BJ (cell line): ENCODE measurements at regions not wholly inside any gene's neighbourhood (a gene's known extent, or its start where the extent isn't known, plus 50 kb on each side); places are given as distances from the start of the nearest gene placed in this dataset.

Experiments used
- CTCF ChIA-PET: fragments of 350-600 bp; formaldehyde crosslinking; extraction: SDS; loops from one replicate; lab custom pipeline; 2021; ENCODE audit warnings: antibody characterized with exemption, inconsistent platforms; lab: Yijun Ruan, JAX
- POLR2A ChIA-PET: fragments of 300-600 bp; sonication (Branson Sonifier 250); formaldehyde crosslinking; extraction: SDS; loops from one replicate; lab custom pipeline; 2021; ENCODE audit warnings: antibody characterized with exemption; lab: Charles Lee
- DNase-seq: peaks from one replicate; pipeline ENCODE4 v3.0.0-alpha.2; 2011; ENCODE audit warnings: low read depth
- H3K27me3 ChIP-seq: 2 replicates; pipeline ENCODE4 v1.6.0; 2011; ENCODE audit warnings: low read length; ENCODE audit not compliant: control insufficient read depth, insufficient read depth
- H3K36me3 ChIP-seq: 2 replicates; pipeline ENCODE4 v1.5.1; 2011; ENCODE audit warnings: low read length; ENCODE audit not compliant: control insufficient read depth, insufficient read depth
- H3K4me3 ChIP-seq: 2 replicates; pipeline ENCODE4 v1.5.1; 2011; ENCODE audit warnings: low read depth, mild to moderate bottlenecking, control low read depth, low read length
- TF ChIP-seq, protein P1 (sequence below): IDR thresholded peaks from 2 replicates; pipeline ENCODE4 v1.5.1; 2011; ENCODE audit warnings: low read depth, mild to moderate bottlenecking, control low read depth, inconsistent platforms, low read length, moderate library complexity; ENCODE audit not compliant: insufficient read depth

DNA sequence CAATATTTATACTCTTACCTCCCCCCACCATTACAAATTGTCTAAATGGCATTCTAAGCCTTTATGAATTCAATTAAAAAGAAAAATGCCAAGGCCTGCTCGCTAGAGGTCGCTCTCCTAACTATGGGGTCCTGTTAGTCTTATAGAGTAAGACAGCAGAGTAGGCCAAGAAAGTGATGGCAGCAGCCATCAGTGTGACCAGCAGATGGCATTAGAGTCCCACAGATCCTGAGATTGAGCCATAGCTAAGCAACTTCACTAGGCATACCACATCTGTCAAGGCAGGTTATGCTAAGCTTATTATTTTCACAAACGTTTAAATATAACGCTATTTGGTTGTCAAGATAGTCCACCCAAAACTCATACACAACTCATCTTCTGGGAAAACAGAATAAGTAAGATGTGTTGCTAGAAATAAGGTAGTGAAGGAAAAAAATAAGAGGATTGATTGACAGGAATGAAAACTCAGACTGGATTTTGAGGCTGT, 57.6 kb upstream of the SCAF8 start:
- CTCF ChIA-PET = interaction anchor here (0.5 to 4.9 kb wide), 45 partner anchors 9 to 571 kb away, joined by 3 to 104 read pairs (median 4); no protein-coding TSS in a partner anchor
- POLR2A ChIA-PET = interaction anchor here (0.6 to 0.7 kb wide), 2 partner anchors 57 to 129 kb away, joined by 3 read pairs; no protein-coding TSS in a partner anchor

DNA sequence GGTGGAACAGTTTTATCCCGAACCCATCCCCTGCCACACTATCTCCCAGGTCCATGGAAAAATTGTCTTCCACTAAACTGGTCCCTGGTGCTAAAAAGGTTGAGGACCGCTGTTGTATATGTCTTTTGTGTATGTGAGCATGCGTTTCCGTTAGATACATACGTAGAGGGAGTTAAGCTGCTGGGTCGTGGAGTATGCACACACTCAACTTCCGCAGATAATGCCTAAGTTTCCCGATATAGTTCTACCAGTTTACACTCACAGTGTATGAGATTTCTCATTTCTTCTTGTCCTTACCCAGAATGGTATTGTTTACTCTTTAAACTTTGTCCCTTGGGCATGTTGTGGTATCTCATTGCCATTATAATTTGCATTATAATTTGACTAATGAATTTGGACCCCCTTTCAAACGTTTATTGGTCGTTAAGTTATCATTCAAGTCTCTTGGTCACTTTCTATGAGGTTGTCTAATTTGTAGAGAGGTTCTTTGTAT, 50.5 kb upstream of the SCAF8 start:
- Histone ChIP-seq H3K4me3 (no peak overlapping the region), H3K36me3 (no peaks in the 10 kb centered on the region), H3K27me3 (no peaks in the 10 kb centered on the region)
- DNase-seq = no peak
- CTCF ChIA-PET = no interaction called here
- POLR2A ChIA-PET = no interaction called here
- TF ChIP-seq, protein P1, sequence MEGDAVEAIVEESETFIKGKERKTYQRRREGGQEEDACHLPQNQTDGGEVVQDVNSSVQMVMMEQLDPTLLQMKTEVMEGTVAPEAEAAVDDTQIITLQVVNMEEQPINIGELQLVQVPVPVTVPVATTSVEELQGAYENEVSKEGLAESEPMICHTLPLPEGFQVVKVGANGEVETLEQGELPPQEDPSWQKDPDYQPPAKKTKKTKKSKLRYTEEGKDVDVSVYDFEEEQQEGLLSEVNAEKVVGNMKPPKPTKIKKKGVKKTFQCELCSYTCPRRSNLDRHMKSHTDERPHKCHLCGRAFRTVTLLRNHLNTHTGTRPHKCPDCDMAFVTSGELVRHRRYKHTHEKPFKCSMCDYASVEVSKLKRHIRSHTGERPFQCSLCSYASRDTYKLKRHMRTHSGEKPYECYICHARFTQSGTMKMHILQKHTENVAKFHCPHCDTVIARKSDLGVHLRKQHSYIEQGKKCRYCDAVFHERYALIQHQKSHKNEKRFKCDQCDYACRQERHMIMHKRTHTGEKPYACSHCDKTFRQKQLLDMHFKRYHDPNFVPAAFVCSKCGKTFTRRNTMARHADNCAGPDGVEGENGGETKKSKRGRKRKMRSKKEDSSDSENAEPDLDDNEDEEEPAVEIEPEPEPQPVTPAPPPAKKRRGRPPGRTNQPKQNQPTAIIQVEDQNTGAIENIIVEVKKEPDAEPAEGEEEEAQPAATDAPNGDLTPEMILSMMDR = no peak

More for the DNA sequence above, 57.6 kb upstream of the SCAF8 start:
- Histone ChIP-seq H3K4me3 (no peak overlapping the region), H3K36me3 (no peaks in the 10 kb centered on the region), H3K27me3 (no peaks in the 10 kb centered on the region)
- TF ChIP-seq, protein P1 = peak; percentile 99
- peak; percentile 90 for DNase-seq
